Colonic mucosa (tissue), 4 donors: ENCODE measurements at regions not wholly inside any gene's neighbourhood (a gene's known extent, or its start where the extent isn't known, plus 50 kb on each side); places are given as distances from the start of the nearest gene placed in this dataset.

ENCODE experiments used
- DNase-seq: peaks from one replicate; pipeline ENCODE4 v3.0.0-alpha.2; 2020
- H3K27ac ChIP-seq: fragments of 200-600 bp; one replicate; pipeline ENCODE4 v1.8.0; 2021
- H3K27me3 ChIP-seq: fragments of 200-600 bp; one replicate; pipeline ENCODE4 v1.8.0; 2021
- H3K36me3 ChIP-seq: fragments of 200-600 bp; one replicate; pipeline ENCODE4 v1.8.0; 2021
- H3K4me1 ChIP-seq: fragments of 200-600 bp; one replicate; pipeline ENCODE4 v1.8.0; 2021; ENCODE audit warnings: mild to moderate bottlenecking
- H3K4me3 ChIP-seq: fragments of 200-600 bp; one replicate; pipeline ENCODE4 v1.8.0; 2021
- H3K9ac ChIP-seq, 2 donors: one replicate each; pipeline ENCODE4 v1.7.0; 2013; ENCODE audit warnings: control low read depth in 2 of 2, low read depth in 2 of 2, low read length in 2 of 2
- H3K9me3 ChIP-seq: fragments of 200-600 bp; one replicate; pipeline ENCODE4 v1.8.0; 2021
- intact Hi-C: fragments of 100-400 bp; cut with DNase I; formaldehyde crosslinking; loops from one replicate; pipeline ENCODE4 v1.14.1; 2022
- TF ChIP-seq, protein P1 (sequence below): fragments of 200-600 bp; IDR thresholded peaks from one replicate; pipeline ENCODE4 v1.8.0; 2022; ENCODE audit warnings: antibody characterized with exemption, mild to moderate bottlenecking
- donor health status: healthy.
- donor health status: DM: no; HTN: no; CAD: no.
- donor health status: DM: no; HTN: no; CAD: no.

DNA sequence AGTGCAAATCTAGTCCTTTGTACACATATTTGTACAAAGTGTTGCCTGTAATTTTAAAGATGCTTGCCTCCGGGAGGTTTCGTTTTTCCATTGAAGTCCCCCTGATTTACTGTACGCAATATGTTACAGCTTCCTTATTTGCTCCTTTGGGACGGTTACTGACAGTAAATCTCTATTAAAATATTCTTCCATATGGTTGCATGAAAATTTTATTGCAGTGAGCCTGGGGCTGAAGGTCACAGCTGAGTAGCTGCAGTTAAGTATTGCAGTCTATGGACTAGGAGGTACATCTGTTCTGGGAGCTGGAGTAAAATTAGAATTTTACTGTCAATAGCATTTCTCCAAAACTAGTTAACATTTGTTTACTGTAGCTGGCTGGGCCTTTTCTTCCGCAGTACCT lies 119.2 kb downstream of the ETAA1 start:
- peak; percentile 36 for DNase-seq
- H3K4me3 ChIP-seq, result no peak overlapping the region
- H3K36me3 ChIP-seq, result no peaks in the 10 kb centered on the region
- H3K9ac ChIP-seq, result no peak overlapping the region
- intact Hi-C loops, result no loop called here
- H3K27me3 ChIP-seq, result no peaks in the 10 kb centered on the region
- peak overlapping the region; percentile 29 for H3K27ac ChIP-seq
- H3K4me1 ChIP-seq, result no peaks in the 10 kb centered on the region
- TF ChIP-seq, protein P1, sequence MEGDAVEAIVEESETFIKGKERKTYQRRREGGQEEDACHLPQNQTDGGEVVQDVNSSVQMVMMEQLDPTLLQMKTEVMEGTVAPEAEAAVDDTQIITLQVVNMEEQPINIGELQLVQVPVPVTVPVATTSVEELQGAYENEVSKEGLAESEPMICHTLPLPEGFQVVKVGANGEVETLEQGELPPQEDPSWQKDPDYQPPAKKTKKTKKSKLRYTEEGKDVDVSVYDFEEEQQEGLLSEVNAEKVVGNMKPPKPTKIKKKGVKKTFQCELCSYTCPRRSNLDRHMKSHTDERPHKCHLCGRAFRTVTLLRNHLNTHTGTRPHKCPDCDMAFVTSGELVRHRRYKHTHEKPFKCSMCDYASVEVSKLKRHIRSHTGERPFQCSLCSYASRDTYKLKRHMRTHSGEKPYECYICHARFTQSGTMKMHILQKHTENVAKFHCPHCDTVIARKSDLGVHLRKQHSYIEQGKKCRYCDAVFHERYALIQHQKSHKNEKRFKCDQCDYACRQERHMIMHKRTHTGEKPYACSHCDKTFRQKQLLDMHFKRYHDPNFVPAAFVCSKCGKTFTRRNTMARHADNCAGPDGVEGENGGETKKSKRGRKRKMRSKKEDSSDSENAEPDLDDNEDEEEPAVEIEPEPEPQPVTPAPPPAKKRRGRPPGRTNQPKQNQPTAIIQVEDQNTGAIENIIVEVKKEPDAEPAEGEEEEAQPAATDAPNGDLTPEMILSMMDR, result no peak
- no peaks in the 10 kb centered on the region for H3K9me3 ChIP-seq

- no peaks in the 10 kb centered on the region for H3K36me3 ChIP-seq
- no peaks in the 10 kb centered on the region for H3K9me3 ChIP-seq
- no peaks in the 10 kb centered on the region for H3K4me1 ChIP-seq
- TF ChIP-seq, protein P1, result no peak
- no peak overlapping the region for H3K9ac ChIP-seq
- no peak overlapping the region for H3K4me3 ChIP-seq
- DNase-seq, result no peak
- intact Hi-C loops, result no loop called here
- no peaks in the 10 kb centered on the region for H3K27me3 ChIP-seq
- peak overlapping the region; percentile 29 for H3K27ac ChIP-seq
Observed at GRCh38 chr2:67516899-67517530, 119.9 kb downstream of the ETAA1 start.

- Histone ChIP-seq H3K9me3 (no peaks in the 10 kb centered on the region), H3K4me3 (no peak overlapping the region), H3K27me3 (no peaks in the 10 kb centered on the region), H3K36me3 (no peaks in the 10 kb centered on the region), H3K4me1 (no peaks in the 10 kb centered on the region), H3K9ac (no peak overlapping the region), H3K27ac (no peak overlapping the region)
- TF ChIP-seq, protein P1, result no peak
- intact Hi-C loops, result no loop called here
- no peak for DNase-seq
Observed at GRCh38 chr2:67522148-67522547, 125.0 kb downstream of the ETAA1 start.

- no peaks in the 10 kb centered on the region for H3K4me1 ChIP-seq
- no peaks in the 10 kb centered on the region for H3K36me3 ChIP-seq
- TF ChIP-seq, protein P1, result no peak
- H3K4me3 ChIP-seq, result no peak overlapping the region
- H3K9me3 ChIP-seq, result no peaks in the 10 kb centered on the region
- H3K27ac ChIP-seq, result no peak overlapping the region
- intact Hi-C loops, result no loop called here
- H3K27me3 ChIP-seq, result no peaks in the 10 kb centered on the region
- DNase-seq, result no peak
- H3K9ac ChIP-seq, result no peak overlapping the region
Observed at GRCh38 chr2:67524213-67524612, 127.1 kb downstream of the ETAA1 start.

DNA sequence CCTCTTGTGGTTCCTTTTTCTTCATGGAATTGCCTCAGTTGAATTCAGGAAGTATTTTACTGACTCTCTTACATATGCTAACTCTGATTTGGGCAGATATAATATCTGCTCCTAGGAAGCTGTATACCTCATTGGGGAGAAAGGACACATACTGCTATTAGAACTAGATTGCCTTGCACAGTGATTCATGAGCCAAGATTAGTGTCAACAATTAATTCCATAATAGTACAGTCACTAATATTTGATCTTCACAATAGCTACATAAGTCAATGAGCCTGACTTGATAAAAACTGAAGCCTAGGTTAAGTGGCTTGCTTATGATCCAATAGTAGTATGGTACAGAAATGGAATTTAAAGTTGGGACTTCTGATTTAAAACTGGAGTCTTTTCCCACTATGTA lies 127.6 kb downstream of the ETAA1 start:
- intact Hi-C loops, result no loop called here
- H3K4me1 ChIP-seq, result no peaks in the 10 kb centered on the region
- no peaks in the 10 kb centered on the region for H3K27me3 ChIP-seq
- no peak for DNase-seq
- no peak overlapping the region for H3K4me3 ChIP-seq
- H3K36me3 ChIP-seq, result no peaks in the 10 kb centered on the region
- H3K27ac ChIP-seq, result no peak overlapping the region
- TF ChIP-seq, protein P1, result no peak
- H3K9me3 ChIP-seq, result no peaks in the 10 kb centered on the region
- H3K9ac ChIP-seq, result no peak overlapping the region
